Kidney epithelial cell (primary cell): ENCODE measurements at regions not wholly inside any gene's neighbourhood (a gene's known extent, or its start where the extent isn't known, plus 50 kb on each side); places are given as distances from the start of the nearest gene placed in this dataset.

ENCODE experiments used
- DNase-seq: peaks from one replicate; pipeline ENCODE4 v3.0.0-alpha.2; 2010; ENCODE audit warnings: low read depth
- H3K27me3 ChIP-seq: 2 replicates; pipeline ENCODE4 v1.6.0; 2011; ENCODE audit warnings: low read length; ENCODE audit not compliant: control insufficient read depth, insufficient read depth
- H3K36me3 ChIP-seq: 2 replicates; pipeline ENCODE4 v1.5.1; 2011; ENCODE audit warnings: low read length; ENCODE audit not compliant: control insufficient read depth, insufficient read depth
- H3K4me3 ChIP-seq: 2 replicates; pipeline ENCODE4 v1.5.1; 2011; ENCODE audit warnings: low read depth, mild to moderate bottlenecking, control low read depth, low read length
- TF ChIP-seq, protein P1 (sequence below): IDR thresholded peaks from 2 replicates; pipeline ENCODE4 v1.5.1; 2011; ENCODE audit warnings: mild to moderate bottlenecking, moderate library complexity, low read length, control low read depth, inconsistent platforms; ENCODE audit not compliant: insufficient read depth, poor library complexity, severe bottlenecking

DNA sequence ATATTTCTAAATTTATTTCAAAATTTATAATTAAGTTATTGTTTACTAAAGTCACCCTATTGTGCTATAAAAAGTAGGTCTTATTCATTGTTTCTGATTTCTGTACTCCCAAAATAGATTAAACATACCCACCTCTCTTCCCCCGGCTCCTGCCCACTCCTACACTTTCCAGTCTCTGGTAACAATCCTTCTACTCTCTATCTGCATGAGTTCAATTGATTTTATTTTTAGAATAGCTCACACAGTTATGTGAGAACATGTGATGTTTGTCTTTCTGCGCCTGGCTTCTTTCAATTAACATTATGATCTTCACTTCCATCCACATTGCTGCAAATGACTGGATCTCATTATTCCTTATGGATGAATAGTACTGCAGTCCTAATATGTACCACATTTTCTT lies 269.3 kb downstream of the ACTRT1 start:
- H3K4me3 ChIP-seq: no peak overlapping the region
- no peaks in the 10 kb centered on the region for H3K27me3 ChIP-seq
- DNase-seq: no peak
- no peaks in the 10 kb centered on the region for H3K36me3 ChIP-seq
- TF ChIP-seq, protein P1, sequence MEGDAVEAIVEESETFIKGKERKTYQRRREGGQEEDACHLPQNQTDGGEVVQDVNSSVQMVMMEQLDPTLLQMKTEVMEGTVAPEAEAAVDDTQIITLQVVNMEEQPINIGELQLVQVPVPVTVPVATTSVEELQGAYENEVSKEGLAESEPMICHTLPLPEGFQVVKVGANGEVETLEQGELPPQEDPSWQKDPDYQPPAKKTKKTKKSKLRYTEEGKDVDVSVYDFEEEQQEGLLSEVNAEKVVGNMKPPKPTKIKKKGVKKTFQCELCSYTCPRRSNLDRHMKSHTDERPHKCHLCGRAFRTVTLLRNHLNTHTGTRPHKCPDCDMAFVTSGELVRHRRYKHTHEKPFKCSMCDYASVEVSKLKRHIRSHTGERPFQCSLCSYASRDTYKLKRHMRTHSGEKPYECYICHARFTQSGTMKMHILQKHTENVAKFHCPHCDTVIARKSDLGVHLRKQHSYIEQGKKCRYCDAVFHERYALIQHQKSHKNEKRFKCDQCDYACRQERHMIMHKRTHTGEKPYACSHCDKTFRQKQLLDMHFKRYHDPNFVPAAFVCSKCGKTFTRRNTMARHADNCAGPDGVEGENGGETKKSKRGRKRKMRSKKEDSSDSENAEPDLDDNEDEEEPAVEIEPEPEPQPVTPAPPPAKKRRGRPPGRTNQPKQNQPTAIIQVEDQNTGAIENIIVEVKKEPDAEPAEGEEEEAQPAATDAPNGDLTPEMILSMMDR: no peak

DNA sequence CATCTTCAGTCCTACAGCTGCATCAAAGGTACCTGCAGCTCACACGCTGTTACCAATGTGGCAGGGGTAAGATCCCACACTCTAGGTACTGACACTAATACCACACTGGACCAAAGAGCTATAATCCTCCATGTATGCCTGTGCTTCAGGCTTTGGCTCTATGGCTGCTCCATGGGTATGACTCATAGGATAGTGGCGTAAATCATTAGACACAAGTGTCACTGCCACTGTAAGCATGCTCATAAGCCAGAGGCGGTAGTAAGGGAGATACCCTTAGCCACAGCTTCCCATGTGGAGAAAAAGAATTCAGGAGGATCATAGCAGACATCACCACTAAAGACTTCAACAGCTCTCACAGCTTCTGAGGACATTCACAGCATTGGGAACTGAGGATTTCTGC lies 287.5 kb downstream of the ACTRT1 start:
- Histone ChIP-seq H3K4me3 (no peak overlapping the region), H3K27me3 (no peaks in the 10 kb centered on the region), H3K36me3 (no peaks in the 10 kb centered on the region)
- DNase-seq: no peak
- TF ChIP-seq, protein P1: no peak

DNA sequence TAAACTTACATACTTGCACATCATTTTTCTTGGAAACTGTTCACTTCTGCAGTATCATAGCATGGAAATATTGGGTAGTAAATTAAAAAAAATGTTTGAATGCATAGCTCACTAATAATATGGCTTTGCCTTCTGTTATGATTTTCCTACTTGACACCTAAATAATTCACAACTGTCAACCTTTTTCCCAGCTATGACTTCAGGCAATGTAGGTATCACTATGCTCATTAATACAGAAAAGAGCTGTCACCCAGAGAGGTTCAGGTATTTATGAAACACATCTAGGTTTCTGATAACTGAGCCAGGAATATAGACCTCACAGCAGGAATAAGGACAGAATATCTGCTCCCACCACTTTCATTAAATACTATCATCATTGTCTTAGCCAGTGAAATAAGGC lies 289.5 kb downstream of the ACTRT1 start:
- TF ChIP-seq, protein P1: no peak
- no peak for DNase-seq

DNA sequence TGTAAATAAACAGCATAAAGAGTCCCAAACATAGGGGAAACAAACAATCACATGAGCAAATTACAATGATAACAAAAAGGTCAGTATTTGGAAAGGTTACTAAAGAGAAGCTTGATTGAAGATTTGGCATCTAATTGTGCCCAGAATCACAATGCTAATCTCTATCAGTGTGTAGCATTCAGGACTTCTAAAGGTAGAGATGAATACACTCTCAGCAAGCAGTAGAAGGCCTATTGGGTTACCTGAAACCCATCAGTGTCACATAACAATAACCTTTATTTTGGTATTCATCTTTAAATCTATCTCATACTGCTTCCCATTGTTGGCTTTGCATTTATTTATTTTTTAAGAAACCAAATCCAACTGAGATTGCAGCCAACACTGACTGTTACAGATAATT lies 319.5 kb downstream of the ACTRT1 start:
- H3K36me3 ChIP-seq: no peaks in the 10 kb centered on the region
- no peaks in the 10 kb centered on the region for H3K27me3 ChIP-seq
- DNase-seq: no peak
- TF ChIP-seq, protein P1: no peak
- no peak overlapping the region for H3K4me3 ChIP-seq

More for the DNA sequence above, 289.5 kb downstream of the ACTRT1 start:
- Histone ChIP-seq H3K4me3 (no peak overlapping the region), H3K36me3 (no peaks in the 10 kb centered on the region), H3K27me3 (no peaks in the 10 kb centered on the region)

DNA sequence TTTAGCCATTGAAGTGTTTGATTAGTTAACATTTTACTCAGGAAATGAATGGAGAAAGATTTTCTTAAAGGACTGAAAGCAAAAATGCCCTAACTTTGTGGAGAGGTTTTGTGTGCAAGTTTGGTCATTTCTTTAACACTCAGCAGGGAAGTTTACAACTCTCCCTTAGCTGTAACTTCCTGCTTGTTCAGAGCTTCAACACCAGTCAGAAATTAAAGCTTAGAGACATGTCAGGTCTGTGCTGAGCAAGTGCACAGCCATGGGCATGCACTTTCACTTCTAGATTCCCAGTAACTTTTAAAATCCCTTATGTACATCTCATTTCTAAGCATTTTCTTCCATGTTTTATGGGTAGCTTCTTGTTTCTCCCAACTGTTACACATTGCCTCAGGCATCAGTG lies 326.0 kb downstream of the ACTRT1 start:
- H3K4me3 ChIP-seq: no peak overlapping the region
- no peaks in the 10 kb centered on the region for H3K36me3 ChIP-seq
- TF ChIP-seq, protein P1: no peak
- no peak for DNase-seq
- H3K27me3 ChIP-seq: no peaks in the 10 kb centered on the region

DNA sequence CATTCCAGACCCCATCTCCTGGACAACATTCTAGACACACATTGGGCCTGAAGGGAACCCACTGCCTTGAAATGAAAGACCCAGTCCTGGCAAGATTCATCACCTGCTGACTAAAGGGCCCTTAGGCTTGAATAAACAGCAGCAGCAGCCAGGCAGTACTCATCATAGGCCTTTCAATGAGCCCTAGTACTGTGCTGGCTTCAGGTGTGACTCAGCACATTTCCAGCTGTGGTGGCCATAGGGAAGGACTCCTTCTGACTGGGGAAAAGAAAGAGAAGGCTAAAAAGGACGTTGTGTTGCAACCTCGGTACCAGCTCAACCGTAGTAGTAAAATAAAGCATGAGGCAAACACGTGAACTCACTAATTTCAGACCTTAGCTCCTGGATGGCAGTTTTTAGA lies 344.0 kb downstream of the ACTRT1 start:
- no peak for DNase-seq
- no peak overlapping the region for H3K4me3 ChIP-seq
- no peaks in the 10 kb centered on the region for H3K36me3 ChIP-seq
- H3K27me3 ChIP-seq: no peaks in the 10 kb centered on the region
- TF ChIP-seq, protein P1: no peak
